Caco-2 (cell line): ENCODE measurements at regions not wholly inside any gene's neighbourhood (a gene's known extent, or its start where the extent isn't known, plus 50 kb on each side); places are given as distances from the start of the nearest gene placed in this dataset.

Source experiments
- BruUV-seq: library from RNA; stranded (reverse); fragments of 400-500 nt; replicated peaks from 2 replicates; lab custom pipeline; 2021; lab: Mats Ljungman, UMichigan
- CTCF ChIA-PET: fragments of 300-600 bp; sonication (Branson Sonifier 250); formaldehyde crosslinking; loops from one replicate; lab custom pipeline; 2022; ENCODE audit warnings: antibody characterized with exemption; lab: Charles Lee
- POLR2A ChIA-PET: fragments of 300-600 bp; sonication (Branson Sonifier 250); formaldehyde crosslinking; loops from one replicate; lab custom pipeline; 2022; ENCODE audit warnings: antibody characterized with exemption; lab: Charles Lee
- DNase-seq, 2 experiments: peaks; one replicate each; pipeline versions ENCODE4 v3.0.0 to v3.0.0-alpha.2; 2020 to 2022
- H3K27me3 ChIP-seq: replicated peaks from 2 replicates; pipeline ENCODE4 v1.6.0; 2011; ENCODE audit warnings: low read length; ENCODE audit not compliant: control insufficient read depth, insufficient read depth
- H3K36me3 ChIP-seq: 2 replicates; pipeline ENCODE4 v1.5.1; 2011; ENCODE audit warnings: low read length; ENCODE audit not compliant: control insufficient read depth, insufficient read depth
- H3K4me1 ChIP-seq: fragments of 250-450 bp; sonication (Bioruptor Pico); 2 replicates; pipeline ENCODE4 v1.5.1; 2020; ENCODE audit warnings: mild to moderate bottlenecking
- H3K4me3 ChIP-seq: 2 replicates; pipeline ENCODE4 v1.5.1; 2011; ENCODE audit warnings: low read depth, mild to moderate bottlenecking, control low read depth, low read length
- H3K9me3 ChIP-seq: fragments of 250-450 bp; sonication (Bioruptor Pico); 2 replicates; pipeline ENCODE4 v1.5.1; 2020; ENCODE audit warnings: mild to moderate bottlenecking, moderate library complexity
- H3K27ac Mint-ChIP-seq: one replicate; pipeline ENCODE4 v1.8.0; 2022; ENCODE audit warnings: mixed read lengths; ENCODE audit not compliant: unreplicated experiment
- H3K27me3 Mint-ChIP-seq: one replicate; pipeline ENCODE4 v1.8.0; 2022; ENCODE audit warnings: mixed read lengths; ENCODE audit not compliant: insufficient read depth, unreplicated experiment
- H3K36me3 Mint-ChIP-seq: one replicate; pipeline ENCODE4 v1.8.0; 2022; ENCODE audit warnings: mild to moderate bottlenecking, mixed read lengths; ENCODE audit not compliant: insufficient read depth, unreplicated experiment
- H3K4me1 Mint-ChIP-seq: one replicate; pipeline ENCODE4 v1.8.0; 2022; ENCODE audit warnings: low read depth, mixed read lengths; ENCODE audit not compliant: unreplicated experiment
- H3K4me3 Mint-ChIP-seq: one replicate; pipeline ENCODE4 v1.8.0; 2022; ENCODE audit warnings: mild to moderate bottlenecking, moderate library complexity, mixed read lengths; ENCODE audit not compliant: unreplicated experiment
- H3K9me3 Mint-ChIP-seq: one replicate; pipeline ENCODE4 v1.8.0; 2022; ENCODE audit warnings: mixed read lengths; ENCODE audit not compliant: unreplicated experiment
- intact Hi-C: fragments of 100-400 bp; cut with micrococcal nuclease; formaldehyde crosslinking; loops from one replicate; pipeline ENCODE4 v1.10.0; 2022; ENCODE audit not compliant: unreplicated experiment
- TF ChIP-seq, protein P1 (sequence below), 2 experiments: fragments of 200-600 bp in 1 of 2; IDR thresholded peaks; 1 replicate in 1 of 2; 2 replicates in 1 of 2; pipeline versions ENCODE4 v1.5.1 to v1.8.0; 2011 to 2022; ENCODE audit warnings: antibody characterized with exemption in 1 of 2, control low read depth in 1 of 2, inconsistent platforms in 1 of 2, low read depth in 1 of 2, low read length in 1 of 2, mild to moderate bottlenecking in 1 of 2, moderate library complexity in 1 of 2; ENCODE audit not compliant: insufficient read depth in 1 of 2, severe bottlenecking in 1 of 2, unreplicated experiment in 1 of 2

DNA sequence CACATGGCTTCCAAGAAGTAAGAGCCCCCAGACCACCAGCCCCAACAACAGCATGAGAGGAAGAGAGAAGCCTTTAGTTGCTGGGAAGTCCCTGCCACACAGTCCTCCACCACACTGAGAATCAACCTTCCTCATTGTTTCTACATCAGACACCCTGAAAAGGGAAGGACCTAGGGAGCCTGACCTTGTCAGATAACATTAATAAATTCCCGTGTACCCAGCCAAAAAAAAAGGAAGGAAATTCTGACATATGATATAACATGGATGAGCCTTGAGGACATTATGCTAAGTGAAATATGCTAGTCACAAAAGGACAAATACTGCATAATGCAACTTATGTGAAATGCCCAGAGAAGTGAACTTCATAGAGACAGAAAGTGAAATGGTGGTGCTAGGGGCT, 65.6 kb upstream of the ARHGAP29 start:
- no peaks in the 10 kb centered on the region for H3K9me3 ChIP-seq
- Mint-ChIP-seq H3K27ac (no peak overlapping the region), H3K9me3 (no peaks in the 10 kb centered on the region), H3K4me3 (no peak overlapping the region), H3K36me3 (no peaks in the 10 kb centered on the region), H3K4me1 (peaks cover 17% of the 10 kb centered on the region), H3K27me3 (no peaks in the 10 kb centered on the region)
- intact Hi-C loops = no loop called here
- H3K4me3 ChIP-seq = no peak overlapping the region
- TF ChIP-seq, protein P1, sequence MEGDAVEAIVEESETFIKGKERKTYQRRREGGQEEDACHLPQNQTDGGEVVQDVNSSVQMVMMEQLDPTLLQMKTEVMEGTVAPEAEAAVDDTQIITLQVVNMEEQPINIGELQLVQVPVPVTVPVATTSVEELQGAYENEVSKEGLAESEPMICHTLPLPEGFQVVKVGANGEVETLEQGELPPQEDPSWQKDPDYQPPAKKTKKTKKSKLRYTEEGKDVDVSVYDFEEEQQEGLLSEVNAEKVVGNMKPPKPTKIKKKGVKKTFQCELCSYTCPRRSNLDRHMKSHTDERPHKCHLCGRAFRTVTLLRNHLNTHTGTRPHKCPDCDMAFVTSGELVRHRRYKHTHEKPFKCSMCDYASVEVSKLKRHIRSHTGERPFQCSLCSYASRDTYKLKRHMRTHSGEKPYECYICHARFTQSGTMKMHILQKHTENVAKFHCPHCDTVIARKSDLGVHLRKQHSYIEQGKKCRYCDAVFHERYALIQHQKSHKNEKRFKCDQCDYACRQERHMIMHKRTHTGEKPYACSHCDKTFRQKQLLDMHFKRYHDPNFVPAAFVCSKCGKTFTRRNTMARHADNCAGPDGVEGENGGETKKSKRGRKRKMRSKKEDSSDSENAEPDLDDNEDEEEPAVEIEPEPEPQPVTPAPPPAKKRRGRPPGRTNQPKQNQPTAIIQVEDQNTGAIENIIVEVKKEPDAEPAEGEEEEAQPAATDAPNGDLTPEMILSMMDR (IDR thresholded peaks at IDR 0.05; ENCODE audit: insufficient read depth in 1 of 2, low read depth in 1 of 2, low read length in 1 of 2, severe bottlenecking in 1 of 2, unreplicated experiment in 1 of 2) = no peak
- BruUV-seq = no TSS peak
- H3K27me3 ChIP-seq = no peaks in the 10 kb centered on the region
- H3K4me1 ChIP-seq = peaks cover 26% of the 10 kb centered on the region
- DNase-seq = no peak
- POLR2A ChIA-PET = no interaction called here
- CTCF ChIA-PET = no interaction called here
- no peaks in the 10 kb centered on the region for H3K36me3 ChIP-seq

DNA sequence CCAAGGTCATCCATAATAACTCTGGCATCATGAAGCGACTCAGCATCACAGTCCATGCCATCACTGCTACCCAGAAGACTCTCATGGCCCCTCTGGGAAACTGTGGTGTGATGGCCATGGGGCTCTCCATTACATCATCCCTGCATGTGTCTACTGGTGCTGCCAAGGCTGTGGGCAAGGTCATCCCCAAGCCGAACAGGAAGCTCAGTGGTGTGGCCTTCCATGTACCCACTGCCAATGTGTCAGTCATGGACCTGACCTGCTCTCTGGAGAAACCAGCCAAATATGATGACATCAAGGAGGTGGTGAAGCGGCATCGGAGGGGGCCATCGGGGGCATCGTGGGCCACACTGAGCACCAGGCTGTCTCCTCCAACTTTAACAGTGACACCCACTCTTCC, 65.1 kb upstream of the ARHGAP29 start:
- POLR2A ChIA-PET = no interaction called here

DNA sequence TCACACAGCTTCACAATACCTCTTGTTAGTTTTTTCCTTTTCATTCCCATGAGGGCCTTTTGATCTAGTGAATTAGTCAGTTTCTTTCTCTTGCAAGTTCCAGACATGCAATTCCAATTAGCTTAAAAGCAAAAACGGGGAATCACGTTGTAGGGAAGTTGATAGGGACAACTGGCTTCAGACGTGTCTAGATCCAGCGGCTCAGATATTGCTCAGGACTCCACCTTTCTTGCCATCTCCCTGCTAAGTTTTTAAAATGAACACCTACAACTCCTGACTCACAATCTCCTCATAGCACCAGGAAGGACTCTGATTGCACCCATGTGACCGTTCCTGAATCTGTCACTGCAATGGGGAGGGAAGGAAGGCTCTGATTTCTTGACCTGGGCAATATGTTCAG, 63.8 kb upstream of the ARHGAP29 start:
- TF ChIP-seq, protein P1 (IDR thresholded peaks at IDR 0.05; ENCODE audit: insufficient read depth in 1 of 2, low read depth in 1 of 2, low read length in 1 of 2, severe bottlenecking in 1 of 2, unreplicated experiment in 1 of 2) = no peak
- BruUV-seq = no TSS peak
- H3K9me3 ChIP-seq = no peaks in the 10 kb centered on the region
- DNase-seq = no peak
- H3K36me3 ChIP-seq = no peaks in the 10 kb centered on the region
- H3K4me1 ChIP-seq = peaks cover 26% of the 10 kb centered on the region
- ChIA-PET CTCF (no interaction called here), POLR2A (no interaction called here)
- Mint-ChIP-seq H3K4me1 (peaks cover 17% of the 10 kb centered on the region), H3K36me3 (no peaks in the 10 kb centered on the region), H3K27me3 (no peaks in the 10 kb centered on the region), H3K9me3 (no peaks in the 10 kb centered on the region), H3K4me3 (no peak overlapping the region), H3K27ac (no peak overlapping the region)
- intact Hi-C loops = no loop called here
- H3K4me3 ChIP-seq = no peak overlapping the region
- H3K27me3 ChIP-seq = no peaks in the 10 kb centered on the region

More for the DNA sequence above, 65.1 kb upstream of the ARHGAP29 start:
- H3K36me3 Mint-ChIP-seq = no peaks in the 10 kb centered on the region
- intact Hi-C loops = no loop called here
- H3K27ac Mint-ChIP-seq = no peak overlapping the region
- no peak for DNase-seq
- Histone ChIP-seq H3K9me3 (no peaks in the 10 kb centered on the region), H3K36me3 (no peaks in the 10 kb centered on the region), H3K4me3 (no peak overlapping the region), H3K4me1 (peaks cover 26% of the 10 kb centered on the region), H3K27me3 (no peaks in the 10 kb centered on the region)
- H3K4me3 Mint-ChIP-seq = no peak overlapping the region
- BruUV-seq = no TSS peak
- H3K9me3 Mint-ChIP-seq = no peaks in the 10 kb centered on the region
- TF ChIP-seq, protein P1 (IDR thresholded peaks at IDR 0.05; ENCODE audit: insufficient read depth in 1 of 2, low read depth in 1 of 2, low read length in 1 of 2, severe bottlenecking in 1 of 2, unreplicated experiment in 1 of 2) = no peak
- no peaks in the 10 kb centered on the region for H3K27me3 Mint-ChIP-seq
- CTCF ChIA-PET = no interaction called here
- H3K4me1 Mint-ChIP-seq = peaks cover 17% of the 10 kb centered on the region
